Neural cell (in vitro differentiated cells): ENCODE measurements at regions not wholly inside any gene's neighbourhood (a gene's known extent, or its start where the extent isn't known, plus 50 kb on each side); places are given as distances from the start of the nearest gene placed in this dataset.

ENCODE experiments used
- H2AFZ ChIP-seq: fragments of 200-600, 300-800 bp; sonication (generic), shearing (Covaris generic); 2 replicates; pipeline ENCODE4 v1.6.0; 2014; ENCODE audit warnings: low read depth, mild to moderate bottlenecking, antibody characterized with exemption, low read length, moderate library complexity
- H3F3A ChIP-seq: fragments of 200-600 bp; shearing (Covaris generic); 2 replicates; pipeline ENCODE4 v1.6.1; 2016; ENCODE audit warnings: mild to moderate bottlenecking, moderate library complexity, mixed read lengths, antibody characterized with exemption, low read length; ENCODE audit not compliant: insufficient read depth, poor library complexity, severe bottlenecking
- H3K27ac ChIP-seq: fragments of 200-600, 300-800 bp; sonication (generic), shearing (Covaris generic); 2 replicates; pipeline ENCODE4 v1.5.1; 2014; ENCODE audit warnings: mild to moderate bottlenecking, low read length, moderate library complexity
- H3K27me3 ChIP-seq: fragments of 300-800, 200-600 bp; sonication (generic), shearing (Covaris generic); 2 replicates; pipeline ENCODE4 v1.6.0; 2014; ENCODE audit warnings: mild to moderate bottlenecking, low read depth, low read length, moderate library complexity; ENCODE audit not compliant: insufficient read depth
- H3K36me3 ChIP-seq: fragments of 300-800, 200-600 bp; sonication (generic), shearing (Covaris generic); 2 replicates; pipeline ENCODE4 v1.5.1; 2014; ENCODE audit warnings: mild to moderate bottlenecking, antibody characterized with exemption, low read length, moderate library complexity; ENCODE audit not compliant: insufficient read depth
- H3K4me2 ChIP-seq: fragments of 300-800, 200-600 bp; sonication (generic), shearing (Covaris generic); 2 replicates; pipeline ENCODE4 v1.6.0; 2014; ENCODE audit warnings: mild to moderate bottlenecking, low read length
- H3K4me3 ChIP-seq: fragments of 300-800, 200-600 bp; sonication (generic), shearing (Covaris generic); 2 replicates; pipeline ENCODE4 v1.5.1; 2014; ENCODE audit warnings: mild to moderate bottlenecking, low read length, moderate library complexity
- H3K79me2 ChIP-seq: fragments of 200-600 bp; shearing (Covaris generic); replicated peaks from 2 replicates; pipeline ENCODE4 v1.6.0; 2014; ENCODE audit warnings: mild to moderate bottlenecking, low read length, moderate library complexity; ENCODE audit not compliant: insufficient read depth
- H3K9ac ChIP-seq: fragments of 300-800, 200-600 bp; sonication (generic), shearing (Covaris generic); 2 replicates; pipeline ENCODE4 v1.6.1; 2016; ENCODE audit warnings: mild to moderate bottlenecking, low read length, mixed read lengths
- H3K9me2 ChIP-seq: fragments of 200-600 bp; shearing (Covaris generic); 2 replicates; pipeline ENCODE4 v1.6.1; 2016; ENCODE audit warnings: mild to moderate bottlenecking, low read length, mixed read lengths; ENCODE audit not compliant: insufficient read depth
- H3K9me3 ChIP-seq: fragments of 200-600, 300-800 bp; sonication (generic), shearing (Covaris generic); 2 replicates; pipeline ENCODE4 v1.6.1; 2016; ENCODE audit warnings: mild to moderate bottlenecking, mixed run types, low read length, moderate library complexity, mixed read lengths
- H4K20me1 ChIP-seq: fragments of 200-600 bp; shearing (Covaris generic); 2 replicates; pipeline ENCODE4 v1.6.1; 2016; ENCODE audit warnings: mild to moderate bottlenecking, mixed run types; ENCODE audit not compliant: insufficient read depth
- CTCF ChIP-seq: fragments of 450-650 bp; IDR thresholded peaks from 2 replicates; pipeline ENCODE4 v1.5.1; 2014; ENCODE audit warnings: antibody characterized with exemption, mild to moderate bottlenecking, moderate library complexity; ENCODE audit not compliant: poor library complexity, severe bottlenecking
- EP300 ChIP-seq: fragments of 450-650 bp; conservative IDR thresholded peaks from 2 replicates; pipeline ENCODE4 v1.6.1; 2014; ENCODE audit warnings: antibody characterized with exemption, mild to moderate bottlenecking, moderate library complexity; ENCODE audit not compliant: poor library complexity, severe bottlenecking
- EZH2 ChIP-seq: fragments of 200-600, 300-800 bp; shearing (Covaris generic), sonication (generic); IDR thresholded peaks from 2 replicates; pipeline ENCODE4 v1.6.1; 2014; ENCODE audit warnings: antibody characterized with exemption, low read length, borderline replicate concordance, mild to moderate bottlenecking; ENCODE audit not compliant: insufficient read depth, poor library complexity, severe bottlenecking
- MXI1 ChIP-seq: fragments of 450-650 bp; conservative IDR thresholded peaks from 2 replicates; pipeline ENCODE4 v1.6.1; 2014; ENCODE audit warnings: antibody characterized with exemption, mild to moderate bottlenecking; ENCODE audit not compliant: poor library complexity, severe bottlenecking
- POLR2AphosphoS5 ChIP-seq: IDR thresholded peaks from 2 replicates; pipeline ENCODE4 v1.6.1; 2012
- RAD21 ChIP-seq: fragments of 450-650 bp; conservative IDR thresholded peaks from 2 replicates; pipeline ENCODE4 v1.6.1; 2014; ENCODE audit warnings: antibody characterized with exemption, mild to moderate bottlenecking, moderate library complexity
- SMC3 ChIP-seq: fragments of 450-650 bp; conservative IDR thresholded peaks from 2 replicates; pipeline ENCODE4 v1.6.1; 2014; ENCODE audit warnings: antibody characterized with exemption, mild to moderate bottlenecking, moderate library complexity; ENCODE audit not compliant: poor library complexity
- TAF1 ChIP-seq: IDR thresholded peaks from 2 replicates; pipeline ENCODE4 v1.6.1; 2012; ENCODE audit warnings: low read depth
- TF ChIP-seq, protein P1 (sequence below): IDR thresholded peaks from 2 replicates; pipeline ENCODE4 v1.6.1; 2012; ENCODE audit warnings: borderline replicate concordance

- Histone ChIP-seq H3F3A (no peaks in the 10 kb centered on the region), H3K36me3 (no peaks in the 10 kb centered on the region), H3K9me3 (no peaks in the 10 kb centered on the region), H3K4me2 (no peak overlapping the region), H3K27me3 (no peaks in the 10 kb centered on the region), H2AFZ (no peak overlapping the region), H4K20me1 (no peaks in the 10 kb centered on the region), H3K9ac (no peak overlapping the region), H3K4me3 (no peak overlapping the region), H3K27ac (no peak overlapping the region), H3K9me2 (no peaks in the 10 kb centered on the region), H3K79me2 (no peaks in the 10 kb centered on the region)
- no peak for TF ChIP-seq TAF1
- no peak for TF ChIP-seq EZH2
- TF ChIP-seq, protein P1, sequence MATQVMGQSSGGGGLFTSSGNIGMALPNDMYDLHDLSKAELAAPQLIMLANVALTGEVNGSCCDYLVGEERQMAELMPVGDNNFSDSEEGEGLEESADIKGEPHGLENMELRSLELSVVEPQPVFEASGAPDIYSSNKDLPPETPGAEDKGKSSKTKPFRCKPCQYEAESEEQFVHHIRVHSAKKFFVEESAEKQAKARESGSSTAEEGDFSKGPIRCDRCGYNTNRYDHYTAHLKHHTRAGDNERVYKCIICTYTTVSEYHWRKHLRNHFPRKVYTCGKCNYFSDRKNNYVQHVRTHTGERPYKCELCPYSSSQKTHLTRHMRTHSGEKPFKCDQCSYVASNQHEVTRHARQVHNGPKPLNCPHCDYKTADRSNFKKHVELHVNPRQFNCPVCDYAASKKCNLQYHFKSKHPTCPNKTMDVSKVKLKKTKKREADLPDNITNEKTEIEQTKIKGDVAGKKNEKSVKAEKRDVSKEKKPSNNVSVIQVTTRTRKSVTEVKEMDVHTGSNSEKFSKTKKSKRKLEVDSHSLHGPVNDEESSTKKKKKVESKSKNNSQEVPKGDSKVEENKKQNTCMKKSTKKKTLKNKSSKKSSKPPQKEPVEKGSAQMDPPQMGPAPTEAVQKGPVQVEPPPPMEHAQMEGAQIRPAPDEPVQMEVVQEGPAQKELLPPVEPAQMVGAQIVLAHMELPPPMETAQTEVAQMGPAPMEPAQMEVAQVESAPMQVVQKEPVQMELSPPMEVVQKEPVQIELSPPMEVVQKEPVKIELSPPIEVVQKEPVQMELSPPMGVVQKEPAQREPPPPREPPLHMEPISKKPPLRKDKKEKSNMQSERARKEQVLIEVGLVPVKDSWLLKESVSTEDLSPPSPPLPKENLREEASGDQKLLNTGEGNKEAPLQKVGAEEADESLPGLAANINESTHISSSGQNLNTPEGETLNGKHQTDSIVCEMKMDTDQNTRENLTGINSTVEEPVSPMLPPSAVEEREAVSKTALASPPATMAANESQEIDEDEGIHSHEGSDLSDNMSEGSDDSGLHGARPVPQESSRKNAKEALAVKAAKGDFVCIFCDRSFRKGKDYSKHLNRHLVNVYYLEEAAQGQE = no peak
- no peak for TF ChIP-seq RAD21
- no peak for TF ChIP-seq POLR2AphosphoS5
- no peak for TF ChIP-seq CTCF
- TF ChIP-seq SMC3 = no peak
- no peak for TF ChIP-seq EP300
- no peak for TF ChIP-seq MXI1
Observed at GRCh38 chr6:65786815-65787214, 79.8 kb upstream of the EYS start.

DNA sequence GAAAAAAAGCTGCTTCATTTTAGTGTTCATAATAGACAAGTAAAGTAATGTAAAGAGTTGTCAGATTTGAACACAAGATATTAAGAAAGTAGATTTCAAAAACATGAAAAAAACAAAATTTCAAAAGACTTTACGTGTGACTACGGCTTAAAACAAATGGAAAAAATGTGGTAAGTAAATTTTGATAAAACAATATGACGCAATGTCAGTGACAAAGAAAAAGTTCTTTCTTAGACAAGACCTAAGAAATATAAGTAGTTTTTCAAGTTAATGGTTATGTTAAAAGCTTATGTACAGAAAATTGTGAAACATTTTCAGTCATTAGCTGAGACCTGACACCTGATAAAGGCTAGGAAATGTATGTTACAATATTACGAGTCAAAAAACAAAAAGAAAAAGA is 73.7 kb upstream of the EYS start:
- H3F3A ChIP-seq = no peaks in the 10 kb centered on the region

GRCh38 chr6:65776332-65776731 is 69.3 kb upstream of the EYS start:
- no peak overlapping the region for H3K4me2 ChIP-seq
- H3F3A ChIP-seq = no peaks in the 10 kb centered on the region
- no peak overlapping the region for H3K9ac ChIP-seq
- H3K36me3 ChIP-seq = no peaks in the 10 kb centered on the region
- TF ChIP-seq SMC3 = no peak
- no peak for TF ChIP-seq MXI1
- TF ChIP-seq TAF1 = no peak
- TF ChIP-seq, protein P1 = no peak
- TF ChIP-seq EZH2 = no peak
- no peak for TF ChIP-seq RAD21
- no peak for TF ChIP-seq CTCF
- TF ChIP-seq POLR2AphosphoS5 = no peak
- TF ChIP-seq EP300 = no peak
- no peaks in the 10 kb centered on the region for H4K20me1 ChIP-seq
- H3K4me3 ChIP-seq = no peak overlapping the region
- no peaks in the 10 kb centered on the region for H3K9me2 ChIP-seq
- H3K27ac ChIP-seq = no peak overlapping the region
- H3K9me3 ChIP-seq = no peaks in the 10 kb centered on the region
- no peaks in the 10 kb centered on the region for H3K27me3 ChIP-seq
- H2AFZ ChIP-seq = no peak overlapping the region
- no peaks in the 10 kb centered on the region for H3K79me2 ChIP-seq

More for the DNA sequence above, 73.7 kb upstream of the EYS start:
- Histone ChIP-seq H3K79me2 (no peaks in the 10 kb centered on the region), H3K36me3 (no peaks in the 10 kb centered on the region), H3K27ac (no peak overlapping the region), H3K9ac (no peak overlapping the region), H3K9me3 (no peaks in the 10 kb centered on the region), H3K4me3 (no peak overlapping the region), H3K4me2 (no peak overlapping the region), H3K27me3 (no peaks in the 10 kb centered on the region), H4K20me1 (no peaks in the 10 kb centered on the region), H3K9me2 (no peaks in the 10 kb centered on the region), H2AFZ (no peak overlapping the region)
- TF ChIP-seq TAF1 = no peak
- no peak for TF ChIP-seq MXI1
